ENCODE measurements at regions not wholly inside any gene's neighbourhood (a gene's known extent, or its start where the extent isn't known, plus 50 kb on each side); places are given as distances from the start of the nearest gene placed in this dataset.

DNA sequence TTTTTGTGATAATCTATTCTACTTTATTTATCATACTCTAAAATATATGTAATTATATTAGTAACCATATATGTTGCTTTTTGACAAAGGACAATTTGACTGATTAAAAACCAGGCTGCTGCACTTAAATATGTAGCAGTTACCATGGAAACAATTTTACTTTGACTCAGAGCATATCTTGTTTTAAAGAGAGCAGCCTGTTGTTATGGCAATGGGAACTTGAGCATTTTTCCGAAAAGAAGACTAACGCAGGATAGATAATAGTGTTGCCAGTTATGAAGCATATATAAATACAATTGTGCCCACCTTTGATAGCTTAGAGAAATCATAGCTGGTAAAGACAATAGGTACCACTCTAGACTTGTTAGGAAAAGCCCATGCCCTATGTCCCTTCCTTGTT lies 283.0 kb downstream of the GASK1B start:
- no peak for DNase-seq
- Histone ChIP-seq H3K4me3 (ENCODE audit: low read length) (no peak overlapping the region), H3K27me3 (ENCODE audit: control insufficient read depth, insufficient read depth, low read length) (no peaks in the 10 kb centered on the region), H3K9me3 (ENCODE audit: control insufficient read depth, low read depth, low read length) (no peaks in the 10 kb centered on the region), H3K36me3 (ENCODE audit: control insufficient read depth, insufficient read depth, low read length) (no peaks in the 10 kb centered on the region), H3K27ac (ENCODE audit: low read length) (no peak overlapping the region), H3K4me1 (ENCODE audit: control insufficient read depth, insufficient read depth, low read length) (no peaks in the 10 kb centered on the region)
- 82% methylated on average over 2 of the region's 2 CpGs for WGBS (ENCODE audit: insufficient coverage, low lambda C conversion rate)

DNA sequence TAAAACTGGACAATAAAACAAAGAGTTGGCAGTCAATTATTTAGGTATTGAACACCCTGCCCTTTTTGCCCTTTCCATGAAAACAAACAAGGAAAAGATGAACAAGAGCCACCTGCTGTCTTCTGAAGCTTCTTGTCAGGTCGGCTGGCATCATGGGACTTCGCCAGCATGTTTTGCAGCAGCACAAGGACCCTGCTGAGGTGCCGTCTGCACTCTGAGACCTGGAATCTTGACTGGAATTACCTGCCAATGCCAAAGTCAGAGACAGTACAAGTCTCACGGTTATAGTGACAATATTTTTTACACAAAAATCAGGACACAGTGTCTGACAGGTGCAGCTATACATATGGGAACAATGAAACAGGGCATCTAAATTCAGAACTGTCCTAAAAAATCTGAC lies 284.5 kb downstream of the GASK1B start:
- Histone ChIP-seq H3K27me3 (ENCODE audit: control insufficient read depth, insufficient read depth, low read length) (no peaks in the 10 kb centered on the region), H3K4me1 (ENCODE audit: control insufficient read depth, insufficient read depth, low read length) (no peaks in the 10 kb centered on the region), H3K36me3 (ENCODE audit: control insufficient read depth, insufficient read depth, low read length) (no peaks in the 10 kb centered on the region), H3K27ac (ENCODE audit: low read length) (no peak overlapping the region), H3K4me3 (ENCODE audit: low read length) (no peak overlapping the region), H3K9me3 (ENCODE audit: control insufficient read depth, low read depth, low read length) (no peaks in the 10 kb centered on the region)
- DNase-seq = no peak
- WGBS (ENCODE audit: insufficient coverage, low lambda C conversion rate) = no CpG with 5 or more reads among the region's 4 CpGs

DNA sequence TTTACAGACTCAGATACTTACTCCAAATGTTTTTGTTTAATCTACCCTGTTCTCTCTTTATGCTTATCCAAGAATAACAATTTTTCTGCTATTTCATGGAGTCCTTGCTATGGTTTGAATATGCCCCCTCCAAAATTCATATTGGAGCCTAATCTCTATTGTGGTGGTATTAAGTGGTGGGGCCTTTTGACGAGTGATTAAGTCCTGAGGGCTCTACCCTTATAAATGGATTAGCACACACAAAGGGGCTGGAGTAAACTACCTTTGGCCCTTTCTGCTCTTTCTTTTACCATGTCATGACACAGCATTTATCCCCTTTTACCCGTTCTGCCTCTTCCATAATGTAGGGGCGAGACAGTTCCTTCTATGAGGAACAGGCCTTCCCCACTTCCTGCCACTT lies 285.5 kb downstream of the GASK1B start:
- no peak for DNase-seq
- Histone ChIP-seq H3K9me3 (ENCODE audit: control insufficient read depth, low read depth, low read length) (no peaks in the 10 kb centered on the region), H3K27me3 (ENCODE audit: control insufficient read depth, insufficient read depth, low read length) (no peaks in the 10 kb centered on the region), H3K27ac (ENCODE audit: low read length) (no peak overlapping the region), H3K4me1 (ENCODE audit: control insufficient read depth, insufficient read depth, low read length) (no peaks in the 10 kb centered on the region), H3K36me3 (ENCODE audit: control insufficient read depth, insufficient read depth, low read length) (no peaks in the 10 kb centered on the region), H3K4me3 (ENCODE audit: low read length) (no peak overlapping the region)
- 75% methylated on average over 2 of the region's 3 CpGs for WGBS (ENCODE audit: insufficient coverage, low lambda C conversion rate)

DNA sequence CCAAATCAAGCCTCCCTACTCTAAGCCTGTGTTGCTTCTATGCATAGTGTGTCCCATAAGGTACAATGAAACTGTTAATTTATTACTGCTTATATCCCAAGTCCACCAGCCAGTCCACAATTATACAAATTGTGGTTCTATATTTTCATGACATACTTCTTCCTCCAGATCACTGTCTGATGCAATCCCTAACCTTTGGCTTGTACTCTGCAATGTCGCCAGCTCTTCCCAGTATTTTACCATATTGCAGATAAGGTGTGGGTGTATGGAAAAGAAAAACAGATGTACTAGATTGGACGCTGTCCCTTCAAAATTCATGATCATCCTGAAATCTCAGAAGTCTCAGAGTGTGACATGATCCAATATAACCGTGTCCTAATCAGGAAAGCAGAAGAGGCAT lies 286.2 kb downstream of the GASK1B start:
- no peak overlapping the region for H3K27ac ChIP-seq (ENCODE audit: low read length)
- no peaks in the 10 kb centered on the region for H3K27me3 ChIP-seq (ENCODE audit: control insufficient read depth, insufficient read depth, low read length)
- H3K4me3 ChIP-seq (ENCODE audit: low read length) = no peak overlapping the region
- no peaks in the 10 kb centered on the region for H3K36me3 ChIP-seq (ENCODE audit: control insufficient read depth, insufficient read depth, low read length)
- WGBS (ENCODE audit: insufficient coverage, low lambda C conversion rate) = no CpG with 5 or more reads among the region's 3 CpGs
- no peaks in the 10 kb centered on the region for H3K9me3 ChIP-seq (ENCODE audit: control insufficient read depth, low read depth, low read length)
- no peaks in the 10 kb centered on the region for H3K4me1 ChIP-seq (ENCODE audit: control insufficient read depth, insufficient read depth, low read length)
- DNase-seq = peak; percentile 31 to 63

DNA sequence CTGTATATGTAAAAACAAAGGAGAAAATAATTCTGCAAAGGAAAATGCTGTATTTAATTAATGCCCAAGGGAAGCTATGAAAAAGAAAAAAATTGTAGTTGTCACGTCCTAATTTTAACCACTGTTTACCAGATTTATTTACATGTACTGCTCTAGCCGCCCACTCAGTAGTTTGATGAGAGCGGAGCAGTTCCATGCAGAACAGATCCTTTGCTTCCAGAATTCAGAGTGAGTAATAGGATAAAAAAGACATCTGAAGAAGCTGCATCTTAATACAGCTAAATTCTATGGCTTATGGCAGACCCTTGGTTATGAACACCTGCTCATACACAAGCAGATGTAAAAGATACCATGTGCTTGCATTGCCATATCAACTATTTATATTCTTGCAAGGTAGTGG lies 287.0 kb downstream of the GASK1B start:
- DNase-seq = no peak
- no peaks in the 10 kb centered on the region for H3K27me3 ChIP-seq (ENCODE audit: control insufficient read depth, insufficient read depth, low read length)
- no peaks in the 10 kb centered on the region for H3K36me3 ChIP-seq (ENCODE audit: control insufficient read depth, insufficient read depth, low read length)
- no CpG with 5 or more reads among the region's 3 CpGs for WGBS (ENCODE audit: insufficient coverage, low lambda C conversion rate)
- no peak overlapping the region for H3K4me3 ChIP-seq (ENCODE audit: low read length)
- H3K27ac ChIP-seq (ENCODE audit: low read length) = no peak overlapping the region
- no peaks in the 10 kb centered on the region for H3K9me3 ChIP-seq (ENCODE audit: control insufficient read depth, low read depth, low read length)
- H3K4me1 ChIP-seq (ENCODE audit: control insufficient read depth, insufficient read depth, low read length) = no peaks in the 10 kb centered on the region

DNA sequence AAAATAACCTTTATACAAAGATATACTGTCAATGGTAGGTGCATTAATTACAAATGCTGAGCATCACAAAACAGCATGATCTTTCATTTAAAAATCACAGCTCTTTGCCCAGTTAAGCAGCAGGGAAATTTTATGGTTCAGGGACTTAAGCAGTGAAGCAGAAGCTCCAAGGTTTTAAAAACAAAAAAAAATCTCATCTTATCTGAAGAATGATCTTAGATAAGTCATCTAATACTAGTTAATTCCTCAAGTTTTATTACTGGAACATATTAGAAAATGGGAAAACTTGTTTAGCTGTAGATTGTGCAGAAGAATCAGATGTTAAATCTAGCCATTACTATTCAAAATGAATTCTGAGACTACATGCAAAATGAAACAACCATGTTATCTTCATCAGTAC lies 289.9 kb downstream of the GASK1B start:
- no peak for DNase-seq
- Histone ChIP-seq H3K9me3 (ENCODE audit: control insufficient read depth, low read depth, low read length) (no peaks in the 10 kb centered on the region), H3K36me3 (ENCODE audit: control insufficient read depth, insufficient read depth, low read length) (no peaks in the 10 kb centered on the region), H3K4me3 (ENCODE audit: low read length) (no peak overlapping the region), H3K4me1 (ENCODE audit: control insufficient read depth, insufficient read depth, low read length) (no peaks in the 10 kb centered on the region), H3K27ac (ENCODE audit: low read length) (no peak overlapping the region), H3K27me3 (ENCODE audit: control insufficient read depth, insufficient read depth, low read length) (no peaks in the 10 kb centered on the region)

DNA sequence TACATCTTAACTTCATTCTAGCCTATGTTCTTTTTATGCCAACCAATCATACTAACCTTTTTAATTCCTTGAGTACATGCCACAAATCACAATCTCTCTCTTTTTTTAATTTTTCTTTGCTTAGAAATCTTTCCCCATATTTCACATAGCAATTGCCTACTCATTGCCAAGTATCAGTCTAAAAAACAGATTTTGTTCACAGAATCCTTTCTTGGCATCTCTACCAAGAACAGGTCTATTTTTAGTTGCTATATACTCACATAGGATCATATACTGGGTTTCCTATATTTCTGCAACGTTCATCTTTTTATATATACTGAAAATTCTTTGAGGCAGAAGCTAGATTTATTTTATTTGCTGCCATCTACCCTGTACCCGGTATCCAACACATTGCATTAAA lies 292.1 kb downstream of the GASK1B start:
- Histone ChIP-seq H3K4me1 (ENCODE audit: control insufficient read depth, insufficient read depth, low read length) (no peaks in the 10 kb centered on the region), H3K27me3 (ENCODE audit: control insufficient read depth, insufficient read depth, low read length) (no peaks in the 10 kb centered on the region), H3K27ac (ENCODE audit: low read length) (no peak overlapping the region), H3K4me3 (ENCODE audit: low read length) (no peak overlapping the region), H3K9me3 (ENCODE audit: control insufficient read depth, low read depth, low read length) (no peaks in the 10 kb centered on the region), H3K36me3 (ENCODE audit: control insufficient read depth, insufficient read depth, low read length) (no peaks in the 10 kb centered on the region)
- WGBS (ENCODE audit: insufficient coverage, low lambda C conversion rate) = 67% methylated on average over 1 of the region's 2 CpGs
- DNase-seq = no peak

DNA sequence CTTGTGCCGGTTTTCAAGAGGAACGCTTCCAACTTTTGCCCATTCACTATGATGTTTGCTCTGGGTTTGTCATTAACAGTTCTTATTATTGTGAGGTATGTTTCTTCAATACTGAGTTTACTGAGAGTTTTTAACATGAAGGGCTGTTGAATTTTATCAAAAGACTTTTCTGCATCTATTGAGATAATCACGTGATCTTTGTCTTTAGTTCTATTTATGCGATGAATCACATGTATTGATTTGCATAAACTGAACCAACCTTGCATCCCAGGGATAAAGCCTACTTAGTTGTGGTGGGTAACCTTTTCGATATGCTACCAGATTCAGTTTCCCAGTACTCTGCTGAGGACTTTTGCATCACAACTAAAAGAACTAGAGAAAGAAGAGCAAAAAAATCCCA lies 318.0 kb downstream of the GASK1B start:
- H3K9me3 ChIP-seq (ENCODE audit: control insufficient read depth, low read depth, low read length) = no peaks in the 10 kb centered on the region
- no peak overlapping the region for H3K27ac ChIP-seq (ENCODE audit: low read length)
- H3K27me3 ChIP-seq (ENCODE audit: control insufficient read depth, insufficient read depth, low read length) = no peaks in the 10 kb centered on the region
- WGBS (ENCODE audit: insufficient coverage, low lambda C conversion rate) = no CpG with 5 or more reads among the region's 5 CpGs
- H3K4me3 ChIP-seq (ENCODE audit: low read length) = no peak overlapping the region
- H3K36me3 ChIP-seq (ENCODE audit: control insufficient read depth, insufficient read depth, low read length) = no peaks in the 10 kb centered on the region
- DNase-seq = no peak
- no peaks in the 10 kb centered on the region for H3K4me1 ChIP-seq (ENCODE audit: control insufficient read depth, insufficient read depth, low read length)

DNA sequence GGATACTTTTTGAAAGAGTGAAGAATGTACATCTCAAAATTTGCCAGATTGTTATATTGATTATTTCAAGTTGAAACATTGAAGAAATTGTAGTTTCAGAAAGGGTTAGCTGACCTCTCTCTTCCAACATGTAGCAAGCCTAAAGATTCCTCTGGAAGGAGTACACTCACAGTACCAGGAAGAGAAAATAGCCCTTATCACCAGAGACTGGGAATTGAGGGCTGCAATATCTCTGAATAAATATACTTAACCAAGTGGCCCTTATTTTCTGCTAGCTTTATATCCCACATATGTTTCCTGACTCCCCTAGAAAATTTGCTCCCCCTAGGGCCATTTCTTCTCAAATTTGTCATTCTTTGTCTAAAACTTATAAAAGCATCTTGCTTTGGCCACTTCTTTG lies 332.2 kb downstream of the GASK1B start:
- no peaks in the 10 kb centered on the region for H3K36me3 ChIP-seq (ENCODE audit: control insufficient read depth, insufficient read depth, low read length)
- no peaks in the 10 kb centered on the region for H3K27me3 ChIP-seq (ENCODE audit: control insufficient read depth, insufficient read depth, low read length)
- no peaks in the 10 kb centered on the region for H3K9me3 ChIP-seq (ENCODE audit: control insufficient read depth, low read depth, low read length)
- DNase-seq = peak in 1 of 2 donors; percentile 55
- no peak overlapping the region for H3K4me3 ChIP-seq (ENCODE audit: low read length)
- H3K4me1 ChIP-seq (ENCODE audit: control insufficient read depth, insufficient read depth, low read length) = peaks cover 12% of the 10 kb centered on the region
- peak overlapping the region; percentile 24 for H3K27ac ChIP-seq (ENCODE audit: low read length)

DNA sequence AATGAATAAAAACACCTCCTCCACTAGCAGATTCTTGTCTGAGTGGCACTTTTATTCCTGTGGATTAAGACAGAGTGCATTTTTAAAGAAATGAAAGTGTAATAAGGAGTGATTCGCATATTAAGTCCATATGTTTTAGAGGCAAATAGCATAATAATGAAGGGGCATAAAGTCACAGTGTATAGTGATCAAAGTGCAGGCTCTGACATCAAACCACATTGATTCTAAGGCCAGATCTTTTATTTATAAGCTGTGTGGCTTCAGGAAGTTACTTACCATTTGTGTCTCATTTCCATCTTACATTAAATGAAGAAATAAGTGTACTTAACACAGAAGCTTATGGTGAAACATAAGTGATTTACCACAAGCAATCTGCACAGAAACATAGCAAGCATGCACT lies 332.8 kb downstream of the GASK1B start:
- no peak overlapping the region for H3K4me3 ChIP-seq (ENCODE audit: low read length)
- 100% methylated on average over 1 of the region's 1 CpG for WGBS (ENCODE audit: insufficient coverage, low lambda C conversion rate)
- H3K27me3 ChIP-seq (ENCODE audit: control insufficient read depth, insufficient read depth, low read length) = no peaks in the 10 kb centered on the region
- peaks cover 12% of the 10 kb centered on the region for H3K4me1 ChIP-seq (ENCODE audit: control insufficient read depth, insufficient read depth, low read length)
- H3K9me3 ChIP-seq (ENCODE audit: control insufficient read depth, low read depth, low read length) = no peaks in the 10 kb centered on the region
- no peak for DNase-seq
- no peak overlapping the region for H3K27ac ChIP-seq (ENCODE audit: low read length)
- H3K36me3 ChIP-seq (ENCODE audit: control insufficient read depth, insufficient read depth, low read length) = no peaks in the 10 kb centered on the region

DNA sequence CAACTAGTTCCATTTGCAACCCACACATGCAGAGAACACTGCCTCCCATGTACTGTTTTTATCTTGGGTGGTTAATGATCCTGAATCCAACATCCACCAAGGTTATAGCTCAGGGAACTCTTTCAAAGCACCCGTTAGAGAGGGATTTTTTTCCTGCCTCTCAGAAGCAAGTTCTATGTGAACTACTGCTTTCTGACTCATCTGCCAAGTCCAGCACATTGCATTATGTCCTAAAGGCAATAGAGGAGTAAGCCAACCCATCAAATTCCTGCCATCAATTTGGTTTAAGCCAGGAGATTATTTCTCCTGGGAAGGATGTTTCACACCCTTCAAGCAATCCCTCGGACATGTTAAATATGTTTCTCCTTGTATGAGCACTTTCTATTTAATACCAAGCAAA lies 334.5 kb downstream of the GASK1B start:
- WGBS (ENCODE audit: insufficient coverage, low lambda C conversion rate) = no CpG with 5 or more reads among the region's 2 CpGs
- DNase-seq = no peak
- peaks cover 12% of the 10 kb centered on the region for H3K4me1 ChIP-seq (ENCODE audit: control insufficient read depth, insufficient read depth, low read length)
- H3K4me3 ChIP-seq (ENCODE audit: low read length) = no peak overlapping the region
- no peak overlapping the region for H3K27ac ChIP-seq (ENCODE audit: low read length)
- H3K9me3 ChIP-seq (ENCODE audit: control insufficient read depth, low read depth, low read length) = peaks cover 5% of the 10 kb centered on the region
- no peaks in the 10 kb centered on the region for H3K36me3 ChIP-seq (ENCODE audit: control insufficient read depth, insufficient read depth, low read length)
- H3K27me3 ChIP-seq (ENCODE audit: control insufficient read depth, insufficient read depth, low read length) = no peaks in the 10 kb centered on the region

Measured in large intestine (tissue), 3 donors.